HepG2 (cell line): ENCODE measurements at regions not wholly inside any gene's neighbourhood (a gene's known extent, or its start where the extent isn't known, plus 50 kb on each side); places are given as distances from the start of the nearest gene placed in this dataset.
A peak's percentile ranks its signal among the peaks of the same experiment; 100 is the strongest.

Experiments used
- HINFP ChIP-seq: sonication (generic); formaldehyde crosslinking; IDR thresholded peaks from 2 replicates; pipeline ENCODE4 v1.4.0; 2020; ENCODE audit warnings: low read depth, mild to moderate bottlenecking, missing genetic modification reagents
- HNF1B ChIP-seq: sonication (generic); formaldehyde crosslinking; IDR thresholded peaks from 2 replicates; pipeline ENCODE4 v1.5.1; 2020; ENCODE audit warnings: mild to moderate bottlenecking, moderate library complexity, missing genetic modification reagents
- IKZF1 ChIP-seq: fragments of 450-650 bp; IDR thresholded peaks from 2 replicates; pipeline ENCODE4 v1.7.1; 2016
- LBX2 ChIP-seq: sonication (generic); formaldehyde crosslinking; IDR thresholded peaks from 2 replicates; pipeline ENCODE4 v1.5.0; 2020; ENCODE audit warnings: missing genetic modification reagents, mild to moderate bottlenecking, borderline replicate concordance
- MXD3 ChIP-seq: IDR thresholded peaks from 2 replicates; pipeline ENCODE4 v1.6.1; 2016; ENCODE audit warnings: mild to moderate bottlenecking, missing biosample characterization, missing genetic modification reagents
- MXD4 ChIP-seq: IDR thresholded peaks from 2 replicates; pipeline ENCODE4 v1.6.1; 2016; ENCODE audit warnings: mild to moderate bottlenecking, missing biosample characterization, missing genetic modification reagents
- PHF21A ChIP-seq: sonication (generic); formaldehyde crosslinking; IDR thresholded peaks from 2 replicates; pipeline ENCODE4 v1.5.0; 2020; ENCODE audit warnings: mild to moderate bottlenecking, missing genetic modification reagents
- SMAD3 ChIP-seq: sonication (generic); formaldehyde crosslinking; IDR thresholded peaks from 2 replicates; pipeline ENCODE4 v1.4.0; 2020; ENCODE audit warnings: missing genetic modification reagents
- SOX5 ChIP-seq: IDR thresholded peaks from 2 replicates; pipeline ENCODE4 v1.6.1; 2016; ENCODE audit warnings: borderline replicate concordance
- STAT6 ChIP-seq: sonication (generic); formaldehyde crosslinking; IDR thresholded peaks from 2 replicates; pipeline ENCODE4 v1.4.0; 2020; ENCODE audit warnings: missing genetic modification reagents, mild to moderate bottlenecking, borderline replicate concordance
- TARDBP ChIP-seq: sonication (generic); formaldehyde crosslinking; IDR thresholded peaks from 2 replicates; pipeline ENCODE4 v1.8.0; 2022; ENCODE audit warnings: mild to moderate bottlenecking, missing genetic modification reagents
- ZBTB46 ChIP-seq: sonication (generic); formaldehyde crosslinking; IDR thresholded peaks from 2 replicates; pipeline ENCODE4 v1.4.0; 2020; ENCODE audit warnings: mild to moderate bottlenecking, missing genetic modification reagents, borderline replicate concordance
- ZFP91 ChIP-seq: sonication (generic); formaldehyde crosslinking; IDR thresholded peaks from 2 replicates; pipeline ENCODE4 v1.9.0; 2022; ENCODE audit warnings: missing genetic modification reagents, mild to moderate bottlenecking, borderline replicate concordance
- ZIK1 ChIP-seq: sonication (generic); formaldehyde crosslinking; IDR thresholded peaks from 2 replicates; pipeline ENCODE4 v1.5.0; 2020; ENCODE audit warnings: mild to moderate bottlenecking, low read depth, missing genetic modification reagents, borderline replicate concordance
- ZNF441 ChIP-seq: sonication (generic); formaldehyde crosslinking; IDR thresholded peaks from 2 replicates; pipeline ENCODE4 v1.7.0; 2021; ENCODE audit warnings: missing genetic modification reagents, borderline replicate concordance
- ZNF484 ChIP-seq: sonication (generic); formaldehyde crosslinking; IDR thresholded peaks from 2 replicates; pipeline ENCODE4 v1.5.1; 2020; ENCODE audit warnings: mild to moderate bottlenecking, low read depth, missing genetic modification reagents, borderline replicate concordance
- ZNF547 ChIP-seq: sonication (generic); formaldehyde crosslinking; IDR thresholded peaks from 2 replicates; pipeline ENCODE4 v1.5.1; 2020; ENCODE audit warnings: mild to moderate bottlenecking, missing genetic modification reagents
- ZNF607 ChIP-seq: sonication (generic); formaldehyde crosslinking; IDR thresholded peaks from 2 replicates; pipeline ENCODE4 v1.5.1; 2020; ENCODE audit warnings: missing genetic modification reagents, mild to moderate bottlenecking, borderline replicate concordance
- ZNF629 ChIP-seq: sonication (generic); formaldehyde crosslinking; conservative IDR thresholded peaks from 2 replicates; pipeline ENCODE4 v1.5.0; 2020; ENCODE audit warnings: missing genetic modification reagents
- ZNF713 ChIP-seq: sonication (generic); formaldehyde crosslinking; IDR thresholded peaks from 2 replicates; pipeline ENCODE4 v1.4.0; 2020; ENCODE audit warnings: mild to moderate bottlenecking, missing genetic modification reagents

- TF ChIP-seq ZNF607 (CRISPR knock-in tag) (no peak; the same call in 1 of the 2 replicates), ZNF713 (no peak), HINFP (no peak), MXD4 (CRISPR knock-in tag) (no peak; the same call in 1 of the 2 replicates), MXD3 (CRISPR knock-in tag) (no peak), ZBTB46 (CRISPR knock-in tag) (no peak), PHF21A (CRISPR knock-in tag) (peak; percentile 90), IKZF1 (no peak), STAT6 (CRISPR knock-in tag) (0 out of 2 replicates have a peak, but pooled peaks have one; percentile 62), ZNF629 (CRISPR knock-in tag) (no peak), LBX2 (CRISPR knock-in tag) (no peak), SMAD3 (CRISPR knock-in tag) (0 out of 2 replicates have a peak, but pooled peaks have one; percentile 76), ZNF484 (CRISPR knock-in tag) (no peak), ZFP91 (CRISPR knock-in tag) (no peak), TARDBP (CRISPR knock-in tag) (peak; percentile 65), ZNF547 (no peak), ZNF441 (no peak), SOX5 (CRISPR knock-in tag) (peak; percentile 87), HNF1B (CRISPR knock-in tag) (peak; percentile 70), ZIK1 (CRISPR knock-in tag) (no peak)
Observed at GRCh38 chr5:155460501-155460931, 447.0 kb downstream of the KIF4B start (continued).
